ENCODE measurements at regions not wholly inside any gene's neighbourhood (a gene's known extent, or its start where the extent isn't known, plus 50 kb on each side); places are given as distances from the start of the nearest gene placed in this dataset.

- no peaks in the 10 kb centered on the region for H3K36me3 ChIP-seq (ENCODE audit: control insufficient read depth in 1 of 2, insufficient read depth in 2 of 2, low read length in 1 of 2)
- no peak overlapping the region for H3K27ac ChIP-seq (ENCODE audit: low read depth in 1 of 2, low read length in 2 of 2)
- peaks cover 0 to 1% of the 10 kb centered on the region in 2 donors for H3K27me3 ChIP-seq (ENCODE audit: control insufficient read depth in 1 of 2, insufficient read depth in 2 of 2, low read length in 1 of 2)
- peaks cover 2% of the 10 kb centered on the region for H3K9me3 ChIP-seq (ENCODE audit: control insufficient read depth, low read length)
- DNase-seq (no peak), ATAC-seq (ENCODE audit: low FRiP score) (no peak)
- WGBS, 2 donors, result 57 to 63% methylated on average over 1 of the region's 1 CpG
- intact Hi-C loops (cut with DNase I), result no loop called here
- no peaks in the 10 kb centered on the region for H3K4me1 ChIP-seq (ENCODE audit: control insufficient read depth in 1 of 2, insufficient read depth in 2 of 2, low read length in 2 of 2)
- no peak overlapping the region for H3K4me3 ChIP-seq (ENCODE audit: low read length in 2 of 2)
Observed at GRCh38 chr13:36493046-36493445, 60.8 kb downstream of the CCNA1 start.

GRCh38 chr13:36495431-36495830, 63.1 kb downstream of the CCNA1 start:
- no peak for ATAC-seq (ENCODE audit: low FRiP score)
- 90 to 93% methylated on average over 4 of the region's 4 CpGs for WGBS, 2 donors
- DNase-seq, result no peak
- Histone ChIP-seq H3K4me1 (ENCODE audit: control insufficient read depth in 1 of 2, insufficient read depth in 2 of 2, low read length in 2 of 2) (no peaks in the 10 kb centered on the region), H3K9me3 (ENCODE audit: control insufficient read depth, low read length) (peaks cover 2% of the 10 kb centered on the region), H3K27me3 (ENCODE audit: control insufficient read depth in 1 of 2, insufficient read depth in 2 of 2, low read length in 1 of 2) (peaks cover 0 to 1% of the 10 kb centered on the region in 2 donors), H3K36me3 (ENCODE audit: control insufficient read depth in 1 of 2, insufficient read depth in 2 of 2, low read length in 1 of 2) (no peaks in the 10 kb centered on the region), H3K27ac (ENCODE audit: low read depth in 1 of 2, low read length in 2 of 2) (no peak overlapping the region), H3K4me3 (ENCODE audit: low read length in 2 of 2) (no peak overlapping the region)
- intact Hi-C loops (cut with DNase I), result no loop called here

GRCh38 chr13:36509369-36509768, 77.1 kb downstream of the CCNA1 start:
- no peaks in the 10 kb centered on the region for H3K4me1 ChIP-seq (ENCODE audit: control insufficient read depth in 1 of 2, insufficient read depth in 2 of 2, low read length in 2 of 2)
- 60 to 66% methylated on average over 3 of the region's 3 CpGs for WGBS, 2 donors
- ATAC-seq (ENCODE audit: low FRiP score), result no peak
- H3K27me3 ChIP-seq (ENCODE audit: control insufficient read depth in 1 of 2, insufficient read depth in 2 of 2, low read length in 1 of 2), result peaks cover 0 to 1% of the 10 kb centered on the region in 2 donors
- DNase-seq, result no peak
- no peaks in the 10 kb centered on the region for H3K36me3 ChIP-seq (ENCODE audit: control insufficient read depth in 1 of 2, insufficient read depth in 2 of 2, low read length in 1 of 2)
- intact Hi-C loops (cut with DNase I), result no loop called here
- H3K9me3 ChIP-seq (ENCODE audit: control insufficient read depth, low read length), result no peaks in the 10 kb centered on the region
- H3K27ac ChIP-seq (ENCODE audit: low read depth in 1 of 2, low read length in 2 of 2), result no peak overlapping the region
- no peak overlapping the region for H3K4me3 ChIP-seq (ENCODE audit: low read length in 2 of 2)

GRCh38 chr13:36512771-36513170, 80.5 kb downstream of the CCNA1 start:
- DNase-seq, result no peak
- Histone ChIP-seq H3K9me3 (ENCODE audit: control insufficient read depth, low read length) (no peaks in the 10 kb centered on the region), H3K27me3 (ENCODE audit: control insufficient read depth in 1 of 2, insufficient read depth in 2 of 2, low read length in 1 of 2) (no peaks in the 10 kb centered on the region), H3K4me3 (ENCODE audit: low read length in 2 of 2) (no peak overlapping the region), H3K36me3 (ENCODE audit: control insufficient read depth in 1 of 2, insufficient read depth in 2 of 2, low read length in 1 of 2) (no peaks in the 10 kb centered on the region), H3K27ac (ENCODE audit: low read depth in 1 of 2, low read length in 2 of 2) (no peak overlapping the region), H3K4me1 (ENCODE audit: control insufficient read depth in 1 of 2, insufficient read depth in 2 of 2, low read length in 2 of 2) (no peaks in the 10 kb centered on the region)
- ATAC-seq (ENCODE audit: low FRiP score), result no peak
- intact Hi-C loops (cut with DNase I), result no loop called here
- WGBS, 2 donors, result 84 to 85% methylated on average over 5 of the region's 5 CpGs

GRCh38 chr13:36513266-36513665, 81.0 kb downstream of the CCNA1 start:
- ATAC-seq (ENCODE audit: low FRiP score) (no peak), DNase-seq (no peak)
- WGBS, 2 donors, result 31 to 40% methylated on average over 1 of the region's 1 CpG
- Histone ChIP-seq H3K4me3 (ENCODE audit: low read length in 2 of 2) (no peak overlapping the region), H3K36me3 (ENCODE audit: control insufficient read depth in 1 of 2, insufficient read depth in 2 of 2, low read length in 1 of 2) (no peaks in the 10 kb centered on the region), H3K9me3 (ENCODE audit: control insufficient read depth, low read length) (no peaks in the 10 kb centered on the region), H3K27ac (ENCODE audit: low read depth in 1 of 2, low read length in 2 of 2) (no peak overlapping the region), H3K4me1 (ENCODE audit: control insufficient read depth in 1 of 2, insufficient read depth in 2 of 2, low read length in 2 of 2) (no peaks in the 10 kb centered on the region), H3K27me3 (ENCODE audit: control insufficient read depth in 1 of 2, insufficient read depth in 2 of 2, low read length in 1 of 2) (no peaks in the 10 kb centered on the region)
- intact Hi-C loops (cut with DNase I), result no loop called here

- no peak for ATAC-seq (ENCODE audit: low FRiP score)
- no peaks in the 10 kb centered on the region for H3K27me3 ChIP-seq (ENCODE audit: control insufficient read depth in 1 of 2, insufficient read depth in 2 of 2, low read length in 1 of 2)
- WGBS, 2 donors, result 86 to 95% methylated on average over 4 of the region's 4 CpGs
- H3K4me1 ChIP-seq (ENCODE audit: control insufficient read depth in 1 of 2, insufficient read depth in 2 of 2, low read length in 2 of 2), result no peaks in the 10 kb centered on the region
- H3K36me3 ChIP-seq (ENCODE audit: control insufficient read depth in 1 of 2, insufficient read depth in 2 of 2, low read length in 1 of 2), result no peaks in the 10 kb centered on the region
- no peaks in the 10 kb centered on the region for H3K9me3 ChIP-seq (ENCODE audit: control insufficient read depth, low read length)
- H3K27ac ChIP-seq (ENCODE audit: low read depth in 1 of 2, low read length in 2 of 2), result no peak overlapping the region
- H3K4me3 ChIP-seq (ENCODE audit: low read length in 2 of 2), result no peak overlapping the region
- no peak for DNase-seq
- intact Hi-C loops (cut with DNase I), result no loop called here
Observed at GRCh38 chr13:36515466-36515865, 83.2 kb downstream of the CCNA1 start.

GRCh38 chr13:36516225-36516624, 83.9 kb downstream of the CCNA1 start:
- Histone ChIP-seq H3K9me3 (ENCODE audit: control insufficient read depth, low read length) (no peaks in the 10 kb centered on the region), H3K4me3 (ENCODE audit: low read length in 2 of 2) (no peak overlapping the region), H3K4me1 (ENCODE audit: control insufficient read depth in 1 of 2, insufficient read depth in 2 of 2, low read length in 2 of 2) (no peaks in the 10 kb centered on the region), H3K36me3 (ENCODE audit: control insufficient read depth in 1 of 2, insufficient read depth in 2 of 2, low read length in 1 of 2) (no peaks in the 10 kb centered on the region), H3K27ac (ENCODE audit: low read depth in 1 of 2, low read length in 2 of 2) (no peak overlapping the region), H3K27me3 (ENCODE audit: control insufficient read depth in 1 of 2, insufficient read depth in 2 of 2, low read length in 1 of 2) (no peaks in the 10 kb centered on the region)
- DNase-seq (no peak), ATAC-seq (ENCODE audit: low FRiP score) (no peak)
- intact Hi-C loops (cut with DNase I), result no loop called here
- WGBS, 2 donors, result 48 to 67% methylated on average over 2 of the region's 2 CpGs

GRCh38 chr13:36518707-36519106, 86.4 kb downstream of the CCNA1 start:
- Histone ChIP-seq H3K27me3 (ENCODE audit: control insufficient read depth in 1 of 2, insufficient read depth in 2 of 2, low read length in 1 of 2) (no peaks in the 10 kb centered on the region), H3K27ac (ENCODE audit: low read depth in 1 of 2, low read length in 2 of 2) (no peak overlapping the region), H3K4me3 (ENCODE audit: low read length in 2 of 2) (no peak overlapping the region), H3K9me3 (ENCODE audit: control insufficient read depth, low read length) (no peaks in the 10 kb centered on the region), H3K4me1 (ENCODE audit: control insufficient read depth in 1 of 2, insufficient read depth in 2 of 2, low read length in 2 of 2) (no peaks in the 10 kb centered on the region), H3K36me3 (ENCODE audit: control insufficient read depth in 1 of 2, insufficient read depth in 2 of 2, low read length in 1 of 2) (no peaks in the 10 kb centered on the region)
- WGBS, 2 donors, result 81 to 82% methylated on average over 2 of the region's 2 CpGs
- intact Hi-C loops (cut with DNase I), result no loop called here
- no peak for ATAC-seq (ENCODE audit: low FRiP score)
- DNase-seq, result no peak

- H3K9me3 ChIP-seq (ENCODE audit: control insufficient read depth, low read length), result no peaks in the 10 kb centered on the region
- H3K4me3 ChIP-seq (ENCODE audit: low read length in 2 of 2), result no peak overlapping the region
- DNase-seq, result no peak
- H3K36me3 ChIP-seq (ENCODE audit: control insufficient read depth in 1 of 2, insufficient read depth in 2 of 2, low read length in 1 of 2), result no peaks in the 10 kb centered on the region
- no peaks in the 10 kb centered on the region for H3K4me1 ChIP-seq (ENCODE audit: control insufficient read depth in 1 of 2, insufficient read depth in 2 of 2, low read length in 2 of 2)
- intact Hi-C loops (cut with DNase I), result no loop called here
- H3K27ac ChIP-seq (ENCODE audit: low read depth in 1 of 2, low read length in 2 of 2), result no peak overlapping the region
- WGBS, 2 donors, result 45 to 53% methylated on average over 2 of the region's 2 CpGs
- no peak for ATAC-seq (ENCODE audit: low FRiP score)
- no peaks in the 10 kb centered on the region for H3K27me3 ChIP-seq (ENCODE audit: control insufficient read depth in 1 of 2, insufficient read depth in 2 of 2, low read length in 1 of 2)
Observed at GRCh38 chr13:36519432-36519831, 87.1 kb downstream of the CCNA1 start.
